Midbrain (tissue), 1 donor: ENCODE measurements at regions not wholly inside any gene's neighbourhood (a gene's known extent, or its start where the extent isn't known, plus 50 kb on each side); places are given as distances from the start of the nearest gene placed in this dataset.
"Not testable (repeated sequence)": the region's sequence is repeated elsewhere in the genome, so short reads cannot be mapped to it uniquely, and the experiment has no call there.

ENCODE experiments used
- DNase-seq: peaks from one replicate; lab custom pipeline; 2025; lab: John Stamatoyannopoulos, UW

DNA sequence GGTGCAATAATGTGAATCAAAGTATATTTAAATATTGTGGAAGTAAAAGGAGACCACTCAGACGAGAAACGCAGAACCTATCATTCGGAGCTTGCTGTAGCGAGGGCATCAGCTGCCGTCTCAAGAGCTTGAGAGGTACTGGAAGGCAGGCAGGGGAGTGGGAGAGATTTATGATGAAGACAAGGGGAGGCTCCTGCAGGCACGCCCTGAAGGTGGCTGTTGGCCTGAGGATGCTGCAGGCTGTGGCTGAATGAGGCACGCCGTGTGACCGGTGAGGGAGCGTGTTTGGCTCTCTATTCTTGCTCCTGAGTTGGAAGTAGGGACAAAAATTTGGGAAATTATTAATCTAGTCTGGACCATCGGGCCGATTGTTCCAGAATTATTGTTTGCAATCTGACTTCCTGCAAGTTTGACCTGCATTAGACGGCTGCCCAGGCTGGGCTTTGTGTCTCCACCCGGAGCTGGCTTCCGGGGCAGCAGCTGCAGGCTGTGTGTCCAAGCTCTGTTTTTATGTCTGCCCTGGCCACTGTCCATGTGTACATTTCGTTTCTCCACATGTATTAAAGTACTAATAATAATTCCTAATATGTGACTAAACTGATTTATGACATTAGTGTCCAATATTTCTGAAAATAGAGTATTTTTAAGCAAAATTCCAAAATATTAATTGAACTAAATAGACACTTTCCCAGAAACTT is 91.1 kb upstream of the ANKRD10 start:
- no peak for DNase-seq

DNA sequence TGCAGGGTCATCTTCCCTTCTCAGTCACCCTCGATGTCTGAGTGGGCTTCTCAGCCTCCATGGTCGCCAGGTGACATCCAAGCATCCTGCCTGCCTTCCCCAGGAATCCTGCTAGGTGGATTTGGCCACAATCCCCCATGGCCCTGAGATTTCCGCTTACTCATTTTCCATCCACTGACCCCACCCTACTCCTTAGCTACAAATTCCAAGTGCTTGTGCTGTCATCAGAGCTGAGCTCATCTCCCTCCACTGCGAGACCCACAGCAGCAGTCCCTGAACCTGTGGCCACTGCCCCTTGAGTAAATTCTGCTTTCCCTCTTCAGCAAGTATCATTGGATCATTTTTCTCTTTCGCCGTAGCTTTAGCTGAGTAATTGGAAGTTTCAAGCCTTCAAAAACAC is 90.5 kb upstream of the ANKRD10 start:
- no peak for DNase-seq

DNA sequence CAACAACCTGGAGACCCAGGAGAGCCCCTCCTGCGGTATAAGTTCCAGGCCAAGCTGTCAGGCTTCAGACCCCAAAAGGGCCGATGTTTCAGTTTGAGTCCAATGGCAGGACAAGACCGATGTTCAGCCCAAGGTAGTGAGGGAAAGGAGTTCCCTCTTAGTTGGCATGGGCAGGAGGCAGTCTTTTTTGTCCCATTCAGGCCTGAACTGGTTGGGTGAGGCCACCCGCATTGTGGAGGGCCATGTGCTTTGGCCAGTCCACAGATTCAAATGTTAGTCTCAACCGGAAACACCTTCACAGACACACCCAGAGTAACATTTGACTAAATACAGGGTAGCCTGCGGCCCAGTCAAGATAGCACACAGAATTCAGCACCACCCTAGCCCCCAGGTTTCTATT is 89.6 kb upstream of the ANKRD10 start:
- DNase-seq, result no peak

DNA sequence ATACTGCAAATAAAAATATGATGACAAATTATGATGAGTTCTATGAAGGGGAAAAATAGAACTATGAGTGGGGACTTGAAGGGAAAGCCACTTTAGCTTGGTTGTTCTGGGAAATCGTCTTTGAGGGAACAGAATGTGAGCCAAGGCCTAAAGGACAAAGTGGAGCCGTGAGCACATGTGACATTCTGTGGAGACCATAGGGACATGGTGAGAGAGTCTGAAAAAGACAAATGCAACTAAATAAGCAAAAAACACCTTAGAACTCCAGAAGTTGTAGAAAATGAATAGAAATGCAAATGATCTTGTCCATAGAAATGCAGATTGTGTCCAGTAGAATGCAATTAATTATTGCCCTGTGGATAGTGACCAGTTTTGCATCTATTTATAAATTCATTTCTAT is 86.8 kb upstream of the ANKRD10 start:
- DNase-seq, result no peak

DNA sequence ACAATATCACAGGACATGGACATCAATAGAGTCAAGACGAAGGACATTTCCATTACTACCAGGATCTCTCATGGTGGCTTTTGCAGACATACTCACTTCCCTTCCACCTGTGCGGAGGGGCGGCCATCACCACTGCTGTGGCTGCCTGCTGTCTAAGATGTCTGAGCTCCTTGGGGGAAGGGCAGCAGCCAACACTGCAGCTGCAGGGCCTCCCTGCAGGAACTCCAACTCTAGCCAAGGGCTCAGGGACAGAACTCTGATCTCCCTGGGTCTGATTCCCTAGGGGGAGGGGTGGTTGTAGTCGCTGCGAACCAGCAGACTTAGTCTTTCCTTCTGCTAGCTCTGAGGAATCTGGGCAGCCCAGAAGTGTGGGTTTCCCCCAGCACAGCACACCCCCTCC is 78.9 kb upstream of the ANKRD10 start:
- no peak for DNase-seq

DNA sequence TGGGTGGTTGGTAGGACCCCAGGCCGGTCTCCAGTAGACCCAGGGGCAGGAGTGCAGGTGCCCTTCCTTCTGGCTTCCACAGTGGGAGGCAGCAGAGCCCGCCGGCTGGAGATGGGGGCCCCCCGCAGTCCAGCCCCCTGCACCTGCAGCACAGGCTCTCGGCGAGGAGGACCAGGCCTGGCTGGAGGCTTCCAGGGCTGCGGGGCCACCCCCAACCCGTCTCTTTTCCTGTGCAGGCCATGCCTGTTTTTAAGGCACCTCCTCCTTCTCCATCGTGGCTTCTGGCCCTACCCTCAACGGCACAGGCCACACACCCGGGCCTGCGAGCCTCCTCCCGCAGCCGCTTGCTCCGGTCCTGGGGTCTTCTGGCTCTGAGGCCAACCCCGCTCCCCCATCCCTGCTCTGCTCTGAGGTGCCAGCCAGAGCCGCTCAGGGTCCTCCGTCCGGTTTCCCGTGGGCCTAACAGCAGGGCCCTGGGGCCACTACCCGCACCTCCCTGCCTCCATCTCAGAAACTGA is 77.2 kb upstream of the ANKRD10 start:
- DNase-seq, result no peak

DNA sequence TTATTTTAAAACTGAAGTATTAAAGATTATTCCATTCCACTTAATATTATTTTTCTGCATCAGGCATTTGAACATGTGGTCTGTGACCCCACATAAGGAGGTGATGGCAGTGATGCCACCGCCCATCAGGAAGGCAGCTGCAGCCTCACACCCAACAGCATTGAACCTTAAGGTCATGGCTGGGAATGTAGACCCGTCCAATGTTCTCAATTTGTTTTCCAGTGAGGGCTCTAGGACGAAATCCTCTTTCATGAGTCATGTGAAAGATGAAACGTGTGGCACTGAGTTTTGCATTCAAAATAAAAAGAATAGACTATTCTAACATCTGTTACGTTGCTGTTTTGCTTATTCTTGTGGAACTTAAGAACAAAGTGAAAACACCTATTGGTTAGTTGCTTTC is 74.5 kb upstream of the ANKRD10 start:
- no peak for DNase-seq

DNA sequence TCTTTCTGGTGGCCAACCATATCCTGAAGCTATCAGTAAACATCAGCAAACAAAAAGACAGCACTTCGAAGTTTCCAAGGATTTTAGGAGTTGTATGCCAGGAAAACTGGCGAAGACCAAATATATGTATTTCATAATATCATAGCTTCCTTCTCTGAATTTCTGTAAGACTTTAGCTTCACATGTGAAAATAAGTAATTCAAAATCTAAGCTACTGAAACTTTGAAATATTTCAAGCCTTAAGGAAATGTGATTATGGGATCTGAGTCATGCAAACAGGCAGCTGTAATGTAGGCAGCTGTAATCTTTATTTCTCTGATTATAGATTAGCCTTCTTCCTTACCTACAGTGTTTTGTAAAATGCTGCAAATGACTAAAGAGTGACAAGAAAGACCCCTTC is 70.7 kb upstream of the ANKRD10 start:
- DNase-seq, result no peak

DNA sequence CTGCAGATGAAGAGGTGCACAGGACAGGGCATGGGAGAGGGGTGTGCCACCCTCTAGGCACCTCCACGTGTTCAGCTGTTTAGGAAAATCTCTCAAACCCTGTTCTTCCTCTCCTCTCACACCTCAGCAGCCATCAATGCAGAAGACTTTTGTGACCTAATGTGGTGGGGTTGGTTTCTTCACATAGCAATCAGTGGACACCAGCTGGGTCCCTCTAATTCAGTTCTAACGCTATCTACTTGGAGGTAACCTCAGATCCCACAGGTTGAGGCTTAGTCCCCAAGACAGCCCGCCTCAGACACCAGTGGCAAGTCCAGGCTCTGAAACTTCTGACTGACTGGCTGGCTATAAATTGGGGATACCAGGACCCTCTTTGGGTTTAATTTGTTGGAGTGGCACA is 69.9 kb upstream of the ANKRD10 start:
- DNase-seq, result no peak

DNA sequence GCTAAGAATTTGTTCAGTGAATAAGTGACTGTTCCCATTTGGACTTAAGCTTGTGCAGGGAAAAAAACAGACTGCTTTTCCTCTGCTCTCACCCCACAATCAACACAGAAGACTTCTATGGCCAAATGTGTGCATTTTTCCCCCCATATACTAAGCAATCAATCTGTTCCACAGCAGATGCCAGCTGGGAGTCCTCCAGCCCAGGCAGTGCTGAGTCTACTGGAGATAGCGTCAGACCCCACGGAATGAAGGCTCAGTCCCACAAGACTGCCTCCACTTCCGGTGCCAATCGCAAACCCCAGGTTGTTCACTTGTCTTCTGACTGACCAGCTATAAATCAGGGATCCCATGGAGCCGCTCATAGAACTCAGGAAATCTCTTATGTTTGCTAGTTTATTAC is 69.5 kb upstream of the ANKRD10 start:
- DNase-seq, result no peak

DNA sequence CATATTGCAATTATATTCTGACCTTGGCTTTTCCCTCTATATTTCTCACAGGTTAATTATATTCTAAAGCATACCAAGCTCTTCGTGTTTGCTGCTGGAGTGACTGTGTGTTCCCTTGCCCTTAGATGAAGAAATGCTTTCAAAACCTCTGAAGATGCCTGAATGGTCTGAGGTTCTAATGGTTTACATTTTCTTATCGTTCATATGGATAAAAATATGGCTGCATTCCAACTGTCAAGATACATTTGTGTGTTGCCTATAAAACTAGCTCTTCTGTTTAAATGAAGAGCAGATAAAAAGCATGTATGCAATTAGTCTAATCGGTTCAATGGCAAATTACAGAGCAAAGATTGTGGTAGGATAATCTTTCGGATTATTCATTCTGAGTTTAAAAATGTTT is 68.4 kb upstream of the ANKRD10 start:
- no peak for DNase-seq

DNA sequence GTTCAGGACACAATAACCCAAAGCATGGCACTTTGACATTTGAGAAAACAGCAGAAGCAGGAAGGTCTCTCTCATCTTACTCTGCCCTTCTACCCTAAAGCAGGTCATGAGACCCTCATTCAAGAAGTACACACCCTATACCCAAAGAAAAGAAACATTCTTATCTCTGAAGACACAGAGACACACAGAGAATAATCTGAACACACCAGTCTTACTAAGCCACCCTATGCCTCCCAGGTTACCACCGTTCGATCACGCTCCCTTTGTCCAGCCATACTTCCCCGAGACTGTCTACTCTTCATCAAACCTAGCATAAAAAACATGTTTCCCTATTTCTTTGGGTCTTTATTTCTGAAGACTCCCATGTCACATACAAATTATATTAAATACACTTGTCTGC is 66.5 kb upstream of the ANKRD10 start:
- no peak for DNase-seq

DNA sequence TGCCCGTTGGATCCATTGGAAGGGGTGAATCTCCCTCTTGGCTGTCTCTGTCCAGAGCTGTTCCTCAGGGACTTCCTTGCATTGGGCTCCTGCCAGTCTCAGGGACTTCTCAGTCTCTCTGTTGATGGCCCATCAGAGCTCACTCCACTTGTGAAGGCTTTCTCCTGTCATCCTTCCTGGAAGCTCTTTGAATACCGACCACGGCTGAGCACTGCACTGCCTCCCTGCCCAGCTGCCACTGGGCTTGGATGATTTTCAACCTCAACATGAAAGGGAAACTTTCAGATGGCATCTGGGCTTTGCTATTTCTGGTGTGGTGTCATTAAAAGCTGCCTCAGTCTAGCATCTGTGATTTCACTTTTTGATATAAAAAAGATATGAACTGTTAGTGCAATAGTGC is 66.1 kb upstream of the ANKRD10 start:
- no peak for DNase-seq

DNA sequence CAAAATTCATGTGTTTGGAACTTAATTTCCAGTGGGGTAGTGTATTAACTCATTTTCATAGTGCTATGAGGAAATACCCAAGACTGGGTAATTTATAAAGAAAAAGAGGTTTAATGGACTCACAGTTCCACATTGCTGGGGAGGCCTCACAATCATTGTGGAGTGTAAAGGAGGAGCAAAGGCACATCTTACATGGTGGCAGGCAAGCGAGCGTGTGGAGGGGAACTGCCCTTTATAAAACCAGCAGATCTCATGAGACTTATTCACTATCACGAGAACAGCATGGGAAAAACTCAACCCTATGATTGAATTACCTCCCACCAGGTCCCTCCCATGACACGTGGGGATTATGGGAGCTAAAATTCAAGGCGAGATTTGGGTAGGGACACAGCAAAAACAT is 64.3 kb upstream of the ANKRD10 start:
- DNase-seq, result not testable (repeated sequence)

DNA sequence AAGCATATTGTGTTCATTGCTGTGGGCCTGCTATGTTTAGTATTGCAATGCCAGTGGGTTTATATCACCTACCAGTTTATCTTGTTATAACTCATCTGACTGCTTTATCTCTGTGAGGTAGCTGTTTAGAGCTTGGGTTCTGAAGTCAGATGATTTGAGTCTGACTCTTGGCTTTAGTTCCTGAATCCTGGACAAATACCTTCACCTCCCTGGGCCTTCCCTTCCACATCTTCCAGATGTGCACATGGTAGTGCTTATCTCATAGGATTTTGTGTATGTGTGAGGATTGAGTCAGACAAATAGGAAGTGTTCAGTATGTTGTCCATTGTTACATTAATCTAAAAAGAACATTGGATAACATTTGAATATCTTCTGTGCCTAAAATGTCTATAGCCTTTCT is 63.5 kb upstream of the ANKRD10 start:
- DNase-seq, result no peak

DNA sequence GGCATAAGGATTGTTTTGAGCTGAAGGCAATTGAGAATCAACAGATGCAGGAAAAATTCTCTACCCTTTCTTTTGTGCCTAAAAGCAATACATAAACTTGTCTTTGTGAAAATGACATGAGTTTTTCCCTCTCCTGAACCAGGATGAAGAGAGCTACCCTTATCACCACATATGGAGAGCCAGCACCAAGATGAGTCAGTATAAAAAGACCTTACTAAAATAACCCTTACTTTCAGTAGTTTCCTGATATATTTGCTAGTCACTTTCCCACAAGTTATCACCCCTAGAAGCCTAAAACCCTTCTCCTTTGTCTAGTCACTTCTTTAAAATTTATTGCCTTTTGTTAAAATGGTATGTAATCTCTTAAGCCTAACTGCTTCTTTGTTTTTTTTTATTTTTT is 61.9 kb upstream of the ANKRD10 start:
- no peak for DNase-seq

DNA sequence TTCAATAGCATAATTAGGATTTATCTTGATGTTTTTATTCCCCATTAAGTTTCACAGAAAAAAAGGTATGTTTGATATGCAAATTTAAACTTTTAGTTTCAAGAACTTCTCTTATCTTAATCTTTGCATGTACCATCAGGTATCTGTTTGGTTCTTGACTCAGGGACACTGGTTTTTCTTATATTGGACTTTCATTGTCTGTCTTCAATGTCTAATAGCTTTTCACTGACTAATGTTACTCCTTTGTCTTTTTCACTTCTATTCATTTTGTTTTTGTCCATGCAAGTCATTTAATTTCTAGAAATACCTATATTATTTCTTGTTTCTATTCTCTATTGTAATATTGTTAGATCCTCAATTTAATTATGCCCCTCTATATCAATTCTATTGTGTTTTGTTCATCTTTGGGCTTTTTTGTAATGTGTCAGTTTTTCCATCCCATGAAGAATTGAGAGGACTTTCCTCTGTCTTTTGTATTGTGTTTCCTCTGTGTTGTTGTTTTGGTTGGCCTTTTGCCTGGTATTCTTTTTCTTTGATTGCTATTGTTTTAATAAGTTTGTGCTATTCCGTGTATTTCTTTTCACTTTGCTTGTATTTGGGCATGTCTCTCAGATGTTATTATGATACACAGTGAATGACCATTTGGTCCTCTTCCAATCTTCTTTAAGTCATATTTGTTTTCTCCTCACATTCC is 58.3 kb upstream of the ANKRD10 start:
- no peak for DNase-seq

DNA sequence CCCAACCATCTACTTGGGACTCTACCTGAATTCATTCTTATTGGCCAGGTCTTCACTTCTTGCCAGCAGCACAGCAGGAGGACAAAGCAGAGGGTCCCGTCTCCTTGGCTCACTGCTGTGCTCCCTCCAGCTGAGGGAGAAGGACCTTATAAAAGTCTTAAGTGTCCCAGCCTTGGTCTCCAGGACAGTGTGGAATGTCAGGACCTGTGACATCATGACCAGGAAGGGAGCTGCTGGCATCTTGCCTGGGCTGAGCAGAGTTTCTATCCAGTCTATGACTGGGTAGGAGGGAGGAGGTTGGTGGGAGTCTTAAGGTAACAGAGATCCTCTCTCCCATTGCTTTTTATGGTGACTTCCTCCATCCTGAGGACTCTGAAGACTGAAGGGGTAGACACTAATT is 56.6 kb upstream of the ANKRD10 start:
- no peak for DNase-seq

DNA sequence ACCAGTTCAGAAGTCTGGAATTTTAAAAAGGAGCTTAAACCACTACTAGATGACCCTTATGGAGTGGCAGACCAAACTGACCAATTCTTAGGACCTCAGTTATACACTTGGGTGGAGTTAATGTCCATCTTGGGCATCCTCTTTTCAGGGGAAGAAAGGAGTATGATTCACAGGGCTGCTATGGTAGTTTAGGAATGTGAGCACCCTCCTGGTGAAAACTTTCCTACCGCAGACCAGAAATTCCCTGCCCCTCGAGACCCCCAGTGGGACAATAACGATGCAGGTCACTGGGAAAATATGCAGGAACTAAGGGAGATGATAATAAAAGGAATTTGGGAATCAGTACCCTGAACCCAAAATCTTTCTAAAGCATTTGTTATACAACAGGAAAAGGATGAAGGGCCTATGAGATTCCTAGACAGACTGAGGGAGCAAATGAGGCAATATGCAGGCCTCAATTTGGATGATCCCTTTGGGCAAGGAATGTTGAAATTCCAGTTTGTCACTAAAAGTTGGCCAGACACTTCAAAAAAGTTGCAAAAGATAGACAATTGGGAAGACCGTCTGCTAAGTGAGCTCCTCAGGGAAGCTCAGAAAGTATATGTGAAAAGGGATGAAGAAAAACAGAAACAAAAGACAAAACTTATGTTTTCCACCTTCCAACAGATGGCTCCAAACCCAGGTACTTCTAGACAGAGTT is 52.4 kb upstream of the ANKRD10 start:
- DNase-seq, result not testable (repeated sequence)

DNA sequence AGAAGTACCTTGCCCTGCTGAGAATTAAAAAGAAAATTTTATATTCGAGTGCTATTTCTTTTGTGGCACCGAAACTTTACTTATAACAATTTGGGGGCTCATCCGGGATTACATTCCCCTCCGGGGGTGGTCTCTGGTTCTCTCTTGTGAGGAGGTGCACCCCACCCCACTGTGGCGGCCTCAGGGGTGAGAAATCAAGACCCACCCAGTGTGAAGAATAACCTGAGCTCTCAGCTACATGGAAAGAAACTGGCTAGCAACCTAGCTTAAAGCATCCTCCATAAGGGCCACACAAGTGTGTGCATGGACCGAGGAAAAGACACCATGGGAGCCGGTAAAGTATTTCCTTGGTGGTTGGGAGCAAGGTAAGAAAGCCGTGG is 50.9 kb upstream of the ANKRD10 start:
- DNase-seq, result no peak

DNA sequence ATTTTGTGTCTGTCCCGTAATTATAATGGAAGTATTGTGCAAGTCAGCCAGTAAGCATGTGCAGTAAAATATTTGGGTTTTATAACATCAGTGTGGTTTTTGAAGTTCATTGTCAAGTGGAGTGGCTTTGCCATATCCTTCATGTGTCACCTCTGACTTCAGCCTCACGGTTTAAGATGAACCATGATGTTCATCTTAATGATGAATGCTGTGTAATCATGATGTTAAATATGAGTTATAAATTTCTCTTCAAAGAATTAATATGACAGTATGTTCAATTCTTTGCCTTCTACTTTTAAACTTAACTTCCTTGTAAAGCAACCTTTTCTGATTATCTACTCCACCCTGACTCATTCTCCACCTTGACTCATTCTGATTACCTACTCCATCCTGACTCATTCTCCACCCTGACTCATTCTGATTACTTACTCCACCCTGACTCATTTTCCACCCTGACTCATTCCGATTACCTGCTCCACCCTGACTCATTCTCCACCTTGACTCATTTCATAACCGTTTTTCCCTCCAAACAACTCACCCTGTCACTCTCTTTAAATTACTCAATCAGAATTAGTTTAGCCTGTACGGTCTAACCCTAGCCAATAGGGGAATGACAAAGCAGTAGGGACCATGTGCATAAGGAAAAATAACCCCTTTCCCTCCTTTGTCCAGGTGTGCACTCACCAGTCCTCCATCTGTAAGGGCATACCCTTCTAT is 50.3 kb upstream of the ANKRD10 start:
- no peak for DNase-seq
